DOHH2 (cell line): ENCODE measurements at regions not wholly inside any gene's neighbourhood (a gene's known extent, or its start where the extent isn't known, plus 50 kb on each side); places are given as distances from the start of the nearest gene placed in this dataset.

ENCODE experiments used
- H3F3A ChIP-seq: fragments of 200-600 bp; sonication (generic), shearing (Covaris generic); 2 replicates; pipeline ENCODE4 v1.6.0; 2016; ENCODE audit warnings: antibody characterized with exemption, mild to moderate bottlenecking; ENCODE audit not compliant: control insufficient read depth, insufficient read depth
- H3K27ac ChIP-seq: fragments of 200-600 bp; sonication (generic); 2 replicates; pipeline ENCODE4 v1.5.1; 2014; ENCODE audit warnings: low read depth, mild to moderate bottlenecking, low read length, moderate library complexity
- H3K27me3 ChIP-seq: fragments of 200-600 bp; sonication (generic); 2 replicates; pipeline ENCODE4 v1.6.1; 2014; ENCODE audit warnings: mild to moderate bottlenecking, low read length, mixed read lengths; ENCODE audit not compliant: control insufficient read depth
- H3K36me3 ChIP-seq: fragments of 200-600 bp; sonication (generic); 2 replicates; pipeline ENCODE4 v1.6.1; 2014; ENCODE audit warnings: mild to moderate bottlenecking, low read length, moderate library complexity, mixed read lengths; ENCODE audit not compliant: control insufficient read depth
- H3K4me1 ChIP-seq: fragments of 200-600 bp; sonication (generic); 2 replicates; pipeline ENCODE4 v1.6.1; 2014; ENCODE audit warnings: mild to moderate bottlenecking, low read length, mixed read lengths; ENCODE audit not compliant: control insufficient read depth
- H3K4me2 ChIP-seq: fragments of 200-600 bp; sonication (generic); 2 replicates; pipeline ENCODE4 v1.6.0; 2014; ENCODE audit warnings: mild to moderate bottlenecking, low read length, moderate library complexity
- H3K4me3 ChIP-seq: fragments of 200-600 bp; sonication (generic); 2 replicates; pipeline ENCODE4 v1.5.1; 2014; ENCODE audit warnings: mild to moderate bottlenecking, low read length, mixed read lengths
- H3K79me2 ChIP-seq: fragments of 200-600 bp; sonication (generic); 2 replicates; pipeline ENCODE4 v1.6.1; 2014; ENCODE audit warnings: mild to moderate bottlenecking, low read length, mixed read lengths; ENCODE audit not compliant: control insufficient read depth
- H3K9me2 ChIP-seq: fragments of 200-600 bp; sonication (generic); replicated peaks from 2 replicates; pipeline ENCODE4 v1.6.1; 2014; ENCODE audit warnings: mild to moderate bottlenecking, low read length, mixed read lengths; ENCODE audit not compliant: control insufficient read depth
- H3K9me3 ChIP-seq: fragments of 200-600 bp; sonication (generic); 2 replicates; pipeline ENCODE4 v1.6.1; 2014; ENCODE audit warnings: antibody characterized with exemption, low read length, mixed read lengths; ENCODE audit not compliant: control insufficient read depth, insufficient read depth
- H4K20me1 ChIP-seq: fragments of 200-600 bp; sonication (generic); 2 replicates; pipeline ENCODE4 v1.6.0; 2014; ENCODE audit warnings: low read depth, mild to moderate bottlenecking, antibody characterized with exemption, low read length, moderate library complexity; ENCODE audit not compliant: control insufficient read depth, insufficient read depth
- EZH2phosphoT487 ChIP-seq: fragments of 200-600 bp; sonication (generic); IDR thresholded peaks from 2 replicates; pipeline ENCODE4 v1.6.1; 2017; ENCODE audit warnings: borderline replicate concordance, mild to moderate bottlenecking, antibody characterized with exemption, low read length, moderate library complexity, mixed read lengths
- TF ChIP-seq, protein P1 (sequence below): fragments of 200-600 bp; sonication (generic); IDR thresholded peaks from one replicate; pipeline ENCODE4 v1.5.1; 2014; ENCODE audit warnings: antibody characterized with exemption, mild to moderate bottlenecking, low read depth, low read length; ENCODE audit not compliant: poor library complexity, severe bottlenecking

DNA sequence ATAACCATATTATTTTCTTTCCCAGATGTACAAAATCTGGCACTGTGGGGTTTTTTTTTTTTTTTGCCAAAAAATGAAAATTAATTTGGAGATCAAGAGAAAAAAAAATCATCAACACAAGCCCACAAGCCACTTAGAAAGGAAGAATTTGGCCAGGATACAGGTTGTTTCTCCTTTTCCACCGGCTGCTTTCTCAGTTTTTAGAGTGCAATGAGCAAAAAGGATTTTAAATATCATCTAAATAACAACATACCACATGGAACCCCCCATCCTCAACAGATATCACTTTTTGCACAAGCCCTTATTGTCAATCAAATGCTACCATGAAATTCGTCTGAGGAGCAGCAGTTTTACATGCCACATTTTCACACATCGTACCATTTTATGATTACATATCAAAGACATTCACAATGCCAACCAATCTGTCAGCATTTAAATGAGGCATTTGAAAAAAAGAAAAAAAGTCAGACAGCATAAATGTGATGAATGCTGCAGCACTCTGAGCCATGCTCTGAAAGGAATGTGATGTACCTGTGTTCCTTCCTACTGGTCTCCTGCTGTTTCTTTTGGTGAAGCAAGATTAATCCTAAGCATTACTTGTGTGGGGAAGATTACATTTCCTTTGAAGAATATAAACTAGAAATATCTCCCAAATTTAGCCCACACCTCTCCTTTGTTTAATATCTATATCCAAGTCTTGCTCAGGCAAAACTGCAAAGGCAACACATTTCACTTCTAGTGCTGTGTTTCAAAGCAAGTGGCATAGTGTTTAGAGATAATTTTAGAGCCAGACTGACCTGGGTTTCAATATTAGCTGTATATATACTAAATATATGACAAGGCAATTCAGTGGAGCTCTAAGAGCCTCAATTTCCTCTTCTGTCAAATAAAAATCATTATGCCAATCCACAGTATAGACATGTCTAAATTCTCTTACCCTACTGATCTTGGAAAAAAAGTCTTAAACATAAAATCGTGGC, 391.3 kb downstream of the CMPK2 start:
- no peaks in the 10 kb centered on the region for H3K36me3 ChIP-seq
- H3K4me1 ChIP-seq, result peaks cover 12% of the 10 kb centered on the region
- no peaks in the 10 kb centered on the region; the same call in 1 of the 2 replicates for H3K9me3 ChIP-seq
- H3F3A ChIP-seq, result no peaks in the 10 kb centered on the region
- no peak overlapping the region for H3K4me3 ChIP-seq
- H3K27me3 ChIP-seq, result no peaks in the 10 kb centered on the region
- no peak overlapping the region for H3K27ac ChIP-seq
- H3K9me2 ChIP-seq, result no peaks in the 10 kb centered on the region
- TF ChIP-seq, protein P1, sequence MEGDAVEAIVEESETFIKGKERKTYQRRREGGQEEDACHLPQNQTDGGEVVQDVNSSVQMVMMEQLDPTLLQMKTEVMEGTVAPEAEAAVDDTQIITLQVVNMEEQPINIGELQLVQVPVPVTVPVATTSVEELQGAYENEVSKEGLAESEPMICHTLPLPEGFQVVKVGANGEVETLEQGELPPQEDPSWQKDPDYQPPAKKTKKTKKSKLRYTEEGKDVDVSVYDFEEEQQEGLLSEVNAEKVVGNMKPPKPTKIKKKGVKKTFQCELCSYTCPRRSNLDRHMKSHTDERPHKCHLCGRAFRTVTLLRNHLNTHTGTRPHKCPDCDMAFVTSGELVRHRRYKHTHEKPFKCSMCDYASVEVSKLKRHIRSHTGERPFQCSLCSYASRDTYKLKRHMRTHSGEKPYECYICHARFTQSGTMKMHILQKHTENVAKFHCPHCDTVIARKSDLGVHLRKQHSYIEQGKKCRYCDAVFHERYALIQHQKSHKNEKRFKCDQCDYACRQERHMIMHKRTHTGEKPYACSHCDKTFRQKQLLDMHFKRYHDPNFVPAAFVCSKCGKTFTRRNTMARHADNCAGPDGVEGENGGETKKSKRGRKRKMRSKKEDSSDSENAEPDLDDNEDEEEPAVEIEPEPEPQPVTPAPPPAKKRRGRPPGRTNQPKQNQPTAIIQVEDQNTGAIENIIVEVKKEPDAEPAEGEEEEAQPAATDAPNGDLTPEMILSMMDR, result no peak
- no peak for TF ChIP-seq EZH2phosphoT487
- no peak overlapping the region for H3K4me2 ChIP-seq
- H3K79me2 ChIP-seq, result no peaks in the 10 kb centered on the region
- no peaks in the 10 kb centered on the region for H4K20me1 ChIP-seq

DNA sequence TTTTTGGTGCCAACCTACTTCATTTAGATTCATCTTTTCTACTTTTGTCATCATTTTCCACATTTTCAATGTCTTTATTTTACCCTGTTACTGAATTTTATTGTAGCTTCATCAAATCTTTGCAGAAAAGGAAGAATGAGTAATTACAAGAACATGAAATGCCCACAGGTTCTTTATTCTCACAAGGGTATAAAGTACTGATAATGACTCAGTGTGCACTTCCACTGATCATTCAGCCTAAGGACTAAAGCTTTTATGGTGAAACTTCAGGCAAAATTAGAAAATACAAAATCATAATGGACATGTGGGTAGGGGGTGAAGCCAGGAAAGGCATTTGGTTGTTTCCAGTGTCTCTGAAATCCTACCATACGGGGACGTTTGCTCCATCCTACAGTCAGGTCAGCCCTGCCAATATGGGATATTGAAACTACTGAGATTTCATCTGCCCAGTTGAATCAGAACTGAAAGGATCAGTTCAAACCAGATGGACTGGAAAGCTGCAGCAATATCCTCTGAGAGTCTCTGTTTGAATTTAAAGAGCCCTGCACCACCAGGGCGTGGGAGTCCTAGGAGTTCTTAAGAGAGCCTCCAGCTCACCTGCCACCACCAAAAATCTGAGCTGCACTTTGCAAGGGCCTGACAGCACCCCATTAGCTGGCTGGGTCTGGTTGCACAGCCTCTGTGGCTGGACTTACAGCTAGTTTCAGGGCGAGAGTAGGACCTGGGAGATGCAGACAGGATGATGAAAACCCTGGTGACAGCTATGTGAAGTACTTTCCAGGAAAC, 390.4 kb downstream of the CMPK2 start:
- Histone ChIP-seq H3F3A (no peaks in the 10 kb centered on the region), H3K36me3 (no peaks in the 10 kb centered on the region), H3K27ac (no peak overlapping the region), H3K27me3 (no peaks in the 10 kb centered on the region), H3K4me1 (peaks cover 12% of the 10 kb centered on the region), H4K20me1 (no peaks in the 10 kb centered on the region), H3K9me3 (peaks cover 5% of the 10 kb centered on the region), H3K4me2 (no peak overlapping the region), H3K79me2 (no peaks in the 10 kb centered on the region), H3K9me2 (no peaks in the 10 kb centered on the region), H3K4me3 (no peak overlapping the region)
- no peak for TF ChIP-seq EZH2phosphoT487
- TF ChIP-seq, protein P1, result no peak

DNA sequence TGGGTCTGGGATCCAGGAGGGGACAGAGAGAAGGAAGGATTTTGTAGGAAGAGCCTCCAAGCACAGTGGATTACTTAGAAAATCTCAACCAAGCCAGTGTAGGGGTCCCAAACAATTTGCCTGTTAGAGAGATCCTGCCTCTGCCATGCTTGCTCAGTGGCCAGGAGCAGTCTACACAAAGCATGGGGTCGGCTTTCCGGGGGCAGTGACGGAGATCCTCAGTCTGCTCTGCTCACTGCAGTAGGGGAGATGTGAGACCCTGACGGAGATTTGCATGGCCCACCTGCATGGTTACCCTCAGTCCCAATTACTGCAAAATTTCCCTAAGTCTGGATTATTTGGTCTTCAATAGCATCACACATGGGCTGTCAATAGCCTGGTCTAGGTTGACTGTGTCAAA, 385.2 kb downstream of the CMPK2 start:
- peaks cover 12% of the 10 kb centered on the region for H3K9me3 ChIP-seq
- H3K9me2 ChIP-seq, result no peaks in the 10 kb centered on the region
- H3F3A ChIP-seq, result no peaks in the 10 kb centered on the region
- H4K20me1 ChIP-seq, result no peaks in the 10 kb centered on the region
- TF ChIP-seq, protein P1, result no peak
- TF ChIP-seq EZH2phosphoT487, result no peak
- H3K4me2 ChIP-seq, result no peak overlapping the region
- no peaks in the 10 kb centered on the region for H3K27me3 ChIP-seq
- H3K4me3 ChIP-seq, result no peak overlapping the region
- H3K4me1 ChIP-seq, result no peaks in the 10 kb centered on the region
- H3K27ac ChIP-seq, result no peak overlapping the region
- no peaks in the 10 kb centered on the region for H3K79me2 ChIP-seq
- H3K36me3 ChIP-seq, result no peaks in the 10 kb centered on the region
